Activated T-cell treated with anti-CD3 and anti-CD28 coated beads, Interleukin-2, amount 50 U/mL, for 72 hours (primary cell): ENCODE measurements at regions not wholly inside any gene's neighbourhood (a gene's known extent, or its start where the extent isn't known, plus 50 kb on each side); places are given as distances from the start of the nearest gene placed in this dataset.

ENCODE experiments used
- ATAC-seq, 2 donors: fragments of 150-1000 bp; cut with Tn5 transposase; replicated peaks in 1 of 2; 2 replicates each; pipeline ENCODE4 v1.10.0; 2021; ENCODE audit warnings: moderate library complexity in 2 of 2, mild to moderate bottlenecking in 1 of 2
- DNase-seq, 2 donors: peaks; one replicate each; pipeline ENCODE4 v3.0.0; 2021 to 2022; ENCODE audit warnings: mixed read lengths in 1 of 2
- H3K27ac Mint-ChIP-seq: one replicate; pipeline ENCODE4 v1.8.0; 2022; ENCODE audit warnings: mild to moderate bottlenecking, moderate library complexity, mixed read lengths
- H3K27me3 Mint-ChIP-seq: one replicate; pipeline ENCODE4 v1.8.0; 2022; ENCODE audit warnings: low read depth, mixed read lengths
- H3K36me3 Mint-ChIP-seq, 2 donors: one replicate each; pipeline ENCODE4 v1.8.0; 2022; ENCODE audit warnings: mixed read lengths in 2 of 2, mild to moderate bottlenecking in 1 of 2; ENCODE audit not compliant: insufficient read depth in 2 of 2
- H3K4me1 Mint-ChIP-seq: one replicate; pipeline ENCODE4 v1.8.0; 2022; ENCODE audit warnings: low read depth, mixed read lengths
- H3K4me3 Mint-ChIP-seq, 2 donors: one replicate each; pipeline ENCODE4 v1.8.0; 2022; ENCODE audit warnings: mild to moderate bottlenecking in 2 of 2, mixed read lengths in 2 of 2, moderate library complexity in 2 of 2
- H3K9me3 Mint-ChIP-seq, 2 donors: one replicate each; pipeline ENCODE4 v1.8.0; 2022; ENCODE audit warnings: mixed read lengths in 2 of 2

DNA sequence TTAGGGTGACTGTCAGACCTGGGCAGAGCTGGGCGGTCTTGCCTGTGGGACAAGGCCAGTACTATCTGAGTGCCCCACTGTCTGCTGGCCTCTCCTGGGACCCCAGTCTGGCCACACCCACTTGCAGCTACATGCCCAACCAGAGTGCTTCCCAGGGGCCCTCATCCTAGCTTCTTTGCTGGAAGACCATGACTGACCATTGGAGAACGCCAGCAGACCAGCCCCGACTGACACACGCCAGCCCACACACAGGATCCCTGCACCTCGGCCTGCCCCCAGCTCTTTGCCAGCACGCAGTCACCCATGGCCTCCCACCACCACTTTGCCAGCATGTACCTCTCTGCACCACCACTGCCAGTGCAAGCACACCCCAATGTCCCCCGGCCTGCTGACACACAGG, 585.7 kb downstream of the ZNF674 start:
- Mint-ChIP-seq H3K4me1 (no peaks in the 10 kb centered on the region), H3K27me3 (peaks cover 33% of the 10 kb centered on the region), H3K27ac (no peak overlapping the region), H3K36me3 (peaks cover 0 to 3% of the 10 kb centered on the region in 2 donors), H3K4me3 (no peak overlapping the region), H3K9me3 (peaks cover 2 to 4% of the 10 kb centered on the region in 2 donors)
- ATAC-seq, result no peak
- no peak for DNase-seq

DNA sequence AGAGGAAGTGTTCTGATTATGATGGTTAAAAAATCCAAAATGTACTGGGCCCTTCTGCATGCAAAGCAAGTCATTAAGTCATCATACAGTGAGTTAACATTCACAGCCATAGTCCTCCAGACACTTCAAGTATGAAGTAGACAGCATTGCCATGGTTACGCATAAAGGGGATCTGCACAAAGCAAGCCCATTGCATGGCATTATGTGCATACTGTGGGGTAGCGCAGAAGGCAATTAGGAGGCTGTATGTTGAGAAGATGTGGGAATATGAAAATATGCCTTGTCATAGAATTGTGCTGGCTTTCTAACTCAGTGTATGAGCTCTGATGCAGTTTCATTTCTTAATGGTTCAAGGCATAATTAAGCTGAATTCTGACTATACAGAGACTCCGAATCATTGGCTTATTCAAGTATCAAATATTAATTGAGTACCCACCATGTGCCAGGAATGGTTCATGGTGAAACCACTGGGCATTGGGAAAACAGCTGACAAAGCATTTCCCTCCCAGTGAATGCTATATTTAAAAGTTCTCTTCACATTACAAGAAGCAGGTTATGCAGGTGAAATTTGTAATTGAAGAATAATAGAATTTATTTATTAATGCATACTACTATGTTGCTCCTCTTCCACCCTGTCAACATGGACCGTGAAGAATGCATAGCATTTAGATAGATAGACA, 588.9 kb downstream of the ZNF674 start:
- H3K4me1 Mint-ChIP-seq, result no peaks in the 10 kb centered on the region
- H3K9me3 Mint-ChIP-seq, result peaks cover 0 to 3% of the 10 kb centered on the region in 2 donors
- H3K4me3 Mint-ChIP-seq, result no peak overlapping the region
- DNase-seq (no peak), ATAC-seq (no peak)
- peaks cover 0 to 3% of the 10 kb centered on the region in 2 donors for H3K36me3 Mint-ChIP-seq
- H3K27me3 Mint-ChIP-seq, result peaks cover 48% of the 10 kb centered on the region
- no peak overlapping the region for H3K27ac Mint-ChIP-seq

DNA sequence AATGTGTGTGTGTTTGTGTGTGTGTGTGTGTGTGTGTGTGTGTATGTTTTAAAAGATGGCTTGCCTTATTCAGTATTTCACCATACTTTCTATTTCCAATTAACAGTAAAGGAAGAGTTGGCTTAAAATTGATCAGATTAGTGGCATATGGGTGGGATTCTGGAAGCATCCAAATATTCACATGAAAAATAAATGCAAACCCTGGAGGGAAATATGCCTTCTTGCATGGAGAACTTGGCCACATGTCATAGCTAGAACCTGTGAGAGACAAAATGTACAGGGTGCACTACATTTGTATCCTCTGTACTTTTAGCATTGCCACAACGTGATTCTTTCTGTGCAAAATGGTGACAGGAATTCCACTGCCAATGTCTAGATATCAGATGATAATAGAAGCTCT, 589.6 kb downstream of the ZNF674 start:
- peaks cover 0 to 3% of the 10 kb centered on the region in 2 donors for H3K36me3 Mint-ChIP-seq
- no peak overlapping the region for H3K27ac Mint-ChIP-seq
- H3K9me3 Mint-ChIP-seq, result peaks cover 0 to 3% of the 10 kb centered on the region in 2 donors
- H3K4me3 Mint-ChIP-seq, result no peak overlapping the region
- DNase-seq (no peak), ATAC-seq (no peak)
- H3K27me3 Mint-ChIP-seq, result peaks cover 51% of the 10 kb centered on the region
- H3K4me1 Mint-ChIP-seq, result no peaks in the 10 kb centered on the region

DNA sequence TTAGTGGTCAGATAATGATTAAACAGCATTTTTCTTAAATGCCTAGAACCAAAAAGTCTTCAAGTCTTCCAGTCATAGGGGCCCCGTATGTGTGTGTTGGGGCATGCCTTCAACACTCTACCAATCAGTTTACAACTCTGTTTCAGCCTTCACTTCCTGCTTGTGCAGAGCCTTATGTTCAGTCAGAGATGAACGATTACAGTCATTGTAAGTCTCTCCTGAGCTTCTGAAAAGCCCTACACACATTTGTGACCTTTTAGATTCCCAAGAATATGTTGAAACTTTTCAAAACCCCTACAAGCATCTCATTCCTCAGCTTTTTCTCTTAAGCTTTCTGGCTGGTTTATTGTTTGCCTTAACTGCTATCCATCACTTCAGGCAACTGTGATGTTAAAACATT, 591.2 kb downstream of the ZNF674 start:
- Mint-ChIP-seq H3K9me3 (no peaks in the 10 kb centered on the region), H3K4me1 (no peaks in the 10 kb centered on the region), H3K27me3 (peaks cover 48% of the 10 kb centered on the region), H3K36me3 (no peaks in the 10 kb centered on the region), H3K4me3 (no peak overlapping the region), H3K27ac (no peak overlapping the region)
- no peak for DNase-seq
- ATAC-seq, result no peak

DNA sequence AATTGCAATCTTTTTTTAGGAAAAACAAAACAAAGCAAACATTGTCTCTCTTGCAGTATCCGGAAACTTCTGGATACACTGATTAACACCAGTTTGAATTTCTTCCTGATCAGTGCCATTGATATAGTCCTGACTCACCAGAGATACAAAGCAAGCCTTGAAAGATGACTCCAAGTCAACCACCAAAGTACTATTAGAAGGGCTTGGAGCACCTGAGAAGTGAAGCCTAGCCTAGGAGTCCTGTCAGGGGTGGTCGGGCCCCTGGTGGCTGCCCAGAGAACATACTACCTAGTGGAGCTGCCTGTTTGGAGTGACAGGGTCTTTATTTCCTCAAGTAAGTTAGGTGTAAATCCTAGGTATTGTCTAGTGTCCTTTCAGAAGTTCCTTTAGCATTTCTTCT, 593.2 kb downstream of the ZNF674 start:
- Mint-ChIP-seq H3K27ac (no peak overlapping the region), H3K4me3 (no peak overlapping the region), H3K4me1 (no peaks in the 10 kb centered on the region), H3K27me3 (peaks cover 37% of the 10 kb centered on the region), H3K9me3 (no peaks in the 10 kb centered on the region), H3K36me3 (no peaks in the 10 kb centered on the region)
- DNase-seq (no peak), ATAC-seq (no peak)

DNA sequence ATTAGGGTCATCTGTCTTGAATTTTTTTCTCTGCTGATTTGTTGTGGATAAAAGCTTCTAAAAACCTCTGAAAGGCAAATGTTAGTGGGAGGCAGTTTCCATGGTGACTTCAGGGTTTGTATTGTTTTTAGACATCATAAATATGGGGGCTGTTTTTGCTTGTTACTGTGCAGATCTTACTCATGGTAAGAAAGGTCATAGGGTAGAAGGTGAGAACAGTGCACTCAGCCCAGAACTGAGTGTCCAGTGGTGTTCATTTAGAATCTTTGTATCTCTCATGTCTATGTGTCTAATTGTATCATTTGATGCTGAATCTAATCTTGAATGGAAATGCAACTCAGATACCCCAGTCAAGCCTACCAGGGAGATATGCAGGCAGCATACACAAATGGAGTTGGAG, 609.8 kb downstream of the ZNF674 start:
- H3K9me3 Mint-ChIP-seq, result peaks cover 2 to 4% of the 10 kb centered on the region in 2 donors
- ATAC-seq (peak; percentile 32 to 79), DNase-seq (no peak)
- peaks cover 10% of the 10 kb centered on the region for H3K4me1 Mint-ChIP-seq
- no peak overlapping the region for H3K27ac Mint-ChIP-seq
- peaks cover 2 to 6% of the 10 kb centered on the region in 2 donors for H3K36me3 Mint-ChIP-seq
- H3K27me3 Mint-ChIP-seq, result peaks cover 5% of the 10 kb centered on the region
- peak overlapping the region in 1 of 2 donors; percentile 54 for H3K4me3 Mint-ChIP-seq

DNA sequence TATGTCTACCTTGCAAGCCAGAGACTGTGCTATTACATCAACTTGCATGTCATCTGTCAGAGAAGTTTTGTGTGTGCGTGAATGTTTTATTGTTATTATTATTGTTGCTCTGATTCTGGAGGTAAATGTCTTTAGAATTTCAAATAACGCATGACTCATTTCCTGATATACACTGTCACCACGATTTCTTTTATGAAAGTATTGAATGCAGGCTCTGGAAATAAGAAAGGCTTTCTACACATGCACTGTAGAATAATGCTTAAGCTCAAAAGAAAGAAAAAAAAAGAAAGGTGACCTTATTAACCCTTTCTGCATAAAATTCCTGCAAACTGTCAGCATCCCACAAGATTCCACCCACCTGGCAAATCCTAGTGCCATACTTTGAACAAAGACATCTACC, 632.9 kb downstream of the ZNF674 start:
- Mint-ChIP-seq H3K27ac (no peak overlapping the region), H3K9me3 (no peaks in the 10 kb centered on the region), H3K27me3 (peaks cover 22% of the 10 kb centered on the region), H3K4me1 (no peaks in the 10 kb centered on the region), H3K36me3 (no peaks in the 10 kb centered on the region), H3K4me3 (no peak overlapping the region)
- ATAC-seq (no peak), DNase-seq (no peak)

DNA sequence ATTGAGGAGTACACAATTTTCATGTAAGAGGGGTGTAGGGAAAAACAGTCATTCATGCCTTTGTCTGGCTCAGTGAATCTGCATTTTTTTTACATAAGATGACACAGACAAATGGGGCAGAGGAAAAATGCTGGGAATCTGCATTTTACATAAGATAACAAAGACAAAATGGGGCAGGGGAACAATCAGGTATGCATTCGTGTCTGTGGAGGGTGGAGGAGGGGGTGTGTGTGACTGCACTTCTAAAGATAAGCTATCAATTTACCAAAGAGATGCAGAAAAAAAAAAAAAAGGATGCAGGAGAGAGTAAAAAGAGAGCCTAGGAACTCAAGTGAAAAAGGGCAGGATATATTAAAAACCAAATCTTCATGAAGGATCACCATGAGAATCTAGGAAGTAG, 637.4 kb downstream of the ZNF674 start:
- peaks cover 33% of the 10 kb centered on the region for H3K27me3 Mint-ChIP-seq
- DNase-seq (no peak), ATAC-seq (no peak)
- no peak overlapping the region for H3K4me3 Mint-ChIP-seq
- no peaks in the 10 kb centered on the region for H3K9me3 Mint-ChIP-seq
- H3K4me1 Mint-ChIP-seq, result peaks cover 6% of the 10 kb centered on the region
- H3K27ac Mint-ChIP-seq, result no peak overlapping the region
- no peaks in the 10 kb centered on the region for H3K36me3 Mint-ChIP-seq

DNA sequence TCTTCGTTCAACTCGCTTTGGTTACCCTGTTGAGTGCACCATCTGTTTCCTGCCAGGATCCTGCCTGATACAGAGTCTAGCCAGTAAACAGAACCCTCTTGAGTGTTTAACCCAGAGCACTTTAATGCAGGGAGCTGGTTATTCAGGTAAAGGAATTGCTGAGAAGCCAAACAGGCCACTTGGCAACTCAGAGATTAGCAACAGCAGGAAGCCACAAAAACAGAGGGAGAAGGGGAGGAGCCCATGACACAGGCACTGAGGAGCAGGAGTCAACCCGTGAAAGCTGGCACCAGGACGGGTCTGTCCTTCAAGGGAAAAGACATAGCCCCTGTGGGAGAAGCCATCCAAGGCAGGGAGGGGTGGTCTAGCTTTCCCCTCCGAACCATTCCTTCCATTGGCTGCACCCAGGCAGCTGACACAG, 641.4 kb downstream of the ZNF674 start:
- H3K36me3 Mint-ChIP-seq, result no peaks in the 10 kb centered on the region
- H3K9me3 Mint-ChIP-seq, result no peaks in the 10 kb centered on the region
- peaks cover 6% of the 10 kb centered on the region for H3K4me1 Mint-ChIP-seq
- DNase-seq (no peak), ATAC-seq (no peak)
- H3K27ac Mint-ChIP-seq, result no peak overlapping the region
- H3K27me3 Mint-ChIP-seq, result peaks cover 67% of the 10 kb centered on the region
- no peak overlapping the region for H3K4me3 Mint-ChIP-seq

DNA sequence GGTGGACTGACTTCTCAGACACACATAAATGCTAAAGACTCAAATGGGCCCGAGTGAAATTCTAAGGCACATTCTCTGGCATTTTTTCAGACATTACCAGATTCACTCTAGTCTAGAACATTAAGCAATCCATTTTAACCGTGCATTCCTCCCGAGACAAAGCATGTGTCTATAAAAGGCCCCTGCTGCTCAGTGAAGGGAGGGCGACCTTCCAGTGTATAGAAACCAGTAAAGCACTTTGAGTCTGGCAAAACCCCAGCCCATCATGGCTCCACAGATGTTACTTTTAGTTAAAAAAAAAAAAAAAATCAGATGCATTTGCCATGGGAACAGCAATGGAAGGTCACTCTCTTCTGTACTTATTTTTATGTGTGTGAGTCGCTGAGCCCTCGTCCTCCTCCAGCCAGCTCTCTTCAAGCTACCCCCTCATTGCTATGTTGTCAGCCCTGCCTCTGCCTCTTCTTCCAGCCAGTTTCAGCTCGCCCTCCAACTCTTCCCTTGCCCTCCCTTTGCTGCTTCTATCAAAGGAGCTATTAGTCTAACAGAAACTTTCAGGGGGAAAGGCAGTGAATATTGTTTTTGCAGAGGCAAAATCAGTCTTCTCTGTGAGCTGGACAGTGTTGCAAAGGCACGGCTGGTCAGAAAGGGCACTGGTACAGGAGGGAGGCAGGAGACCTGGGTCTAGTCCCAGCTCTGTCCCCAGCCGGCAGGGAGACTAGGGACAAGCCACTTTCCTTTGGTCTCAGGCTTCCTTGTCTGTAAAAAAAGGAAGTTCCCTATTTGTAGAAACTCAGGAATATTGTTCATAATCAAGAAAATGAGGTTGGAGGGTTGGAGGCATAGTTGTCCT, 644.2 kb downstream of the ZNF674 start:
- Mint-ChIP-seq H3K9me3 (no peaks in the 10 kb centered on the region), H3K4me1 (peaks cover 6% of the 10 kb centered on the region), H3K27me3 (peaks cover 59% of the 10 kb centered on the region), H3K36me3 (no peaks in the 10 kb centered on the region), H3K27ac (no peak overlapping the region), H3K4me3 (no peak overlapping the region)
- DNase-seq, result no peak
- no peak for ATAC-seq

DNA sequence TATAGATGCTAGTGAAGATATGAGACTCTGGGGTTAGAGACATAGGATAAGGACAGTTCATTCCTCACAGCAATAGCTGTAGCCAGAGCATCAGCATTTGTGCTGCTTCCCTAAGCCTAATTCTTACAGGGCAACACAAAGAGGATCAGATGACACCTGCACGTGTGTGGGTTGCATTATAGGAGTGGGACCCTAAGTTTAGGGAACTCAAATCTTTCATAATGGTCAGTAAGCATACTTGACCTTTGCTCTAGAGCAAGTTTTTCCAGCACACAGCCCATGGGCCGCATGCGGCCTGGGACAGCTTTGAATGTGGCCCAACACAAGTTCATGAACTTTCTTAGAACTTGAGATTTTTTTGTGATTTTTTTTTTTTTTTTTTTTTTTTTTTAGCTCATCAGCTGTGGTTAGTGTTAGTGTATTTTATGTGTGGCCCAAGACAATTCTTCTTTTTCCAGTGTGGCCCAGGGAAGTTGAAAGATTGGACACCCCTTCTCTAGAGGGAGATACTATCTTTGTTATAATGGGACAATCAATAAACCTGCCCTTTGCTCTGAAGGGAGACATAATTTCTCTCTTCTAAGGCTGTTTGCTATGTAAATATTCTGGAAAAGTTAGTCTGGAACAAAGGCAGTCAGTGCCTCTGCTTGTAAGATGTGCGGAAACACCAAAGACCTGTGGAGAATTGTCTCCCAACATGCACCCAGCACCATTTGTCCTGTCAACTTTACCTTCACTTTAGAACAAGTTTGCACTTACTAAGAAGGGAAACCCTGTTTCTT, 650.2 kb downstream of the ZNF674 start:
- Mint-ChIP-seq H3K27me3 (peaks cover 17% of the 10 kb centered on the region), H3K36me3 (no peaks in the 10 kb centered on the region), H3K4me3 (no peak overlapping the region), H3K4me1 (no peaks in the 10 kb centered on the region), H3K9me3 (peaks cover 0 to 2% of the 10 kb centered on the region in 2 donors), H3K27ac (no peak overlapping the region)
- ATAC-seq (no peak), DNase-seq (no peak)

DNA sequence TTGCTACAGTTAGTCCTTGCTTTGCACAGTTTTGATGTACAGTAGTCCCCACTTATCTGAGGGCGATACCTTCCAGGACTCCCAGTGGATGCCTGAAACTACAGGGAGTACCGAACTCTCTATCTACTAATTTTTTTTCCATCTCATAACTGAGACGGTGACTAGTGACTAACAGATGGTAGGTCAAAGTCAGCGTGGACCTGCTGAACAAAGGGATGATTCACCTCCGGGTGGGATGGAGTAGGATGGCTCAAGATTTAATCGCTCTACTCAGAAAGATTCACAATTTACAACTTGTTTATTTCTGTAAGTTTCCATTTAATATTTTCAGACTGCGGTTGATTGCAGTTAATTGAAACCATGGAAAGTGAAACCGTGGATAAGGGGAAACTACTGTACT, 655.8 kb downstream of the ZNF674 start:
- Mint-ChIP-seq H3K9me3 (no peaks in the 10 kb centered on the region), H3K4me3 (no peak overlapping the region), H3K36me3 (no peaks in the 10 kb centered on the region), H3K27ac (no peak overlapping the region), H3K27me3 (peaks cover 12% of the 10 kb centered on the region), H3K4me1 (no peaks in the 10 kb centered on the region)
- no peak for ATAC-seq
- no peak for DNase-seq

DNA sequence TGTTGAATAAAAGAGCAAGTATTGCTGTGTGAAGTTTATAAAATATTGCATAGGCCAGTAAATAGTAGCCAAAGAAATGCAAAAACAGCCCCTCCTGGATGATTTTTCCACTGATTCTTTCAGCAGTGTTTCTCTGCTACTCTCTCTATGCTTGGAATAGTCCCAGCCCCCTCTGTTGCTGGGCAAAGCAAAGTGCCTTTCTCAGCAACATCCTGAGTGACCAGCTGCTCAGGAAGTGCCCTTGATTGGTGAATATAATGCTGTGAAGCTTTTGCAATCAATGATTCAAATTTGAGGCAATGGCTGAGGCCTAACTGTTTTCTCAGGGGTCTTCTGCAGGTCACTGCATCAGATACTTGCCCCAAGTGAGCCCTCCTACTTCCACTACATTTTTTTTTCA, 656.7 kb downstream of the ZNF674 start:
- H3K9me3 Mint-ChIP-seq, result no peaks in the 10 kb centered on the region
- no peak for DNase-seq
- no peak overlapping the region for H3K27ac Mint-ChIP-seq
- ATAC-seq, result no peak
- peaks cover 12% of the 10 kb centered on the region for H3K27me3 Mint-ChIP-seq
- H3K4me3 Mint-ChIP-seq, result no peak overlapping the region
- no peaks in the 10 kb centered on the region for H3K4me1 Mint-ChIP-seq
- H3K36me3 Mint-ChIP-seq, result no peaks in the 10 kb centered on the region
